ENCODE measurements at regions not wholly inside any gene's neighbourhood (a gene's known extent, or its start where the extent isn't known, plus 50 kb on each side); places are given as distances from the start of the nearest gene placed in this dataset.

DNA sequence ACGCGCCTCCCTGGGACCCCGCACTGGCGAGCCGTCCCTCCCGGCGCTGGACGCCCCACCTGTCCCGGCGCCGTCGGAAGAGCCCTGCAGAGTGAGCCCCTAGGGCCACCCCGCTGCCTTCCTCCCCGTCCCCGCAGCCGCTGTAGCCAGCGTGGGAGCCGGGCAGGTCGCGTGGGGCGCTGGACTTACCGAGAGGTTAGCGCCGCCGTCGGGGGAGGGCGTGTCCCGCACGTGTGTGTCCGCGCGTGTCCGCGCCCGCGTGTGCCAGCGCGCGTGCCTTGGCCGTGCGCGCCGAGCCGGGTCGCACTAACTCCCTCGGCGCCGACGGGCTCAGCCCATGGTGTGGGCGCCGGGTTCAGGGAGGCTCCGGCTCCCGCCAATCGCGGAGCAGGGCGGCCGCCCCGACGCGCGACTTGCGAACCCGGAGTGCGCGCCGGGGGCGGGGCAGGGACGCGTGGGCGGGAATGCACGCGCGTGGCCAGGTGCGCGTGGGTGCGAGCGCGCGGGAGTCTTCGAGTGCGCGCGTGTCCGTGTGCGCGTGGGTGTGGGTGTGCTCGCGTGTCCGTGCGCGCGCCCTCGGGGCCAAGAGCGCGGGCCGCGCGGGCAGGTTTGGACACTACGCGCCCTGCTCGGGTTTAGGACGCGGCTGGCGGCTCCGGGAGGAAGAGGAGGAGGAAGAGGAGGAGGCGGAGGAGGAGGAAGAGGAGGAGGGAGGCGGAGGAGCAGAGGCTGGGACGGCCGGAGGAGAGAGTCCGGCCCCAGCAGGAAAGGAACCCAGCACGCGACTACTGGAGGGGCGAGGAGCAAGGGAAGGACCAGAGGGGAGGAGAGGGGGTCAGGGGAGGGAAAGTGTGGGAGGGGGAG is 145.2 kb upstream of the ETS2 start:
- DNase-seq, result no peak

- DNase-seq, result no peak
Observed at GRCh38 chr21:38661197-38661871, 144.4 kb upstream of the ETS2 start.

DNA sequence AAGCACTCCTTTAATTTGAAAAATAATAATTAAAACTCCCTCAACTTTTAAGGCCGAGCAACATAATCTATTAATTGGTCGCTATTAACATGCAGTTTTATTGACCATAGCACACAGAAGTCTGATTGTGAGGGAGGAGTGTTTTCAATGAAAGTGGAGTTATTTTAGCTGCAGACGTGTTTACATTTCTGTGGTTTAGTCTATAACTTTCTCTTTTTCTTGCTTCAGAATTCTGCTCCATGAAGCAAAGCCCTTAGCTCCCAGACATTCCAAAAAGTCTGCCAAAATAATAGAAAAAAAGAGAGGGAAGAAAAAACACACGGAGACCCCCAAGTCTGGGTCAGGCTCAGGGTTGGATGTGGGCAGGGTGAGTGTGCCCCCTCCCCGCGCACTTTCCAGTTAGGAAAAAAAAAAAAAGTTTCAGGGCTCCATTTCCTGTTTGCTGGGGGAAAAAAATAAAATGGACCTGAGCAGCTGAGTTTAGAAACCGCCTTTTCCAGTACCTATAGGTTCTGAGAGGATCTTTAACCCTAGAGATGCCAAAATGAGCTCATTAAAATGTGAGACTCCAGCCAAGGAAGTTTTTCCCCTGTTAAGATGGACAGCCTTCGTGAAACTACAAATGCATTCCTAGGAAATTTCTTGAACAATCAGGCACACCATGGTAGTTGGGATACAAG is 143.7 kb upstream of the ETS2 start:
- no peak for DNase-seq

DNA sequence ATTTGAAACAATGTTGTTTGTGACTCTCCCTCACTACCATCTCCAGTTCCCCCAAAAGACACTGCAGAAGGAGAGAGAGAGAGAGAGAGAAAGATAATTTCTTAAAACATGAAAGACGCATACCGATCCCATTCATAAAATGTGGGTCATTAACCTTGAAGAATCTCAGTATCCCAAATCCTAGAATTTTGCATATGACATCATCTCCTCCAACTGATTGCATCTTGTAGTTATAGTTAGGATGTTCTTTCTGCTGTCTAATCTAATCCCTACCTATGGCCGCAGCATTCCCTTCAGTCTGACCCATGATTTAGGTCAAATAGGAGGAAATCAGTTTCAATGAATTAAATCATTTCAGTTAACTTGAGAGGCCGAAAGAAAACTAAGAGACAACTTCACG is 142.4 kb upstream of the ETS2 start:
- no peak for DNase-seq

- no peak for DNase-seq
Observed at GRCh38 chr21:38664315-38664714, 141.4 kb upstream of the ETS2 start.

GRCh38 chr21:38664841-38665240 is 140.9 kb upstream of the ETS2 start:
- DNase-seq, result no peak

DNA sequence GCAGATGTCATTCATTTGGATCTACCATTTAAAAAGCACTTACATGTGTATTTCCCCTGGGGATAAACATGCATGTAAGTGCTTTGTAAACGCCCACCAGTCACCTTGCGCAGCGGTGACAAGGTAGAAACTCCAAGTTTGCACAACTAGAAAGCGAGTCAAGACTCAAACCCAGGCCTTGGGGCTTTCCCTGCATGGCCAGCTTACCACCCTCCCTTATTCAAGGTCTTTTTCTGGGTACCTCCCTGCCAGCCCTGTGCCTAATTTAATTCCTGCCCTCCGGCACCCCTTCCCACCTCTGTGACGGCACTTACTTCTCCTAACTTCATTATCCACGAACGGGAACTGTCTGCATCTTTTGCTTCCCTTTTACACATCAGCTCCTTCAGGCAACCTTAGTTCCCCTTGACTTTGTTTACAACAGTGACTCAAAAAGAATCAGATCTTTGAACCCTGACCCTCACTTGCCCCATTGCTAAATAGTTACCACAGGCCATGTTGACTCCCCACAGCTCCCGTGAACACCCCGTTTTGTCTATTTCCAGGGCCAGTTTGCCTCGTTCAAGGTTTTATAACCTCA is 138.3 kb upstream of the ETS2 start:
- DNase-seq, result no peak

DNA sequence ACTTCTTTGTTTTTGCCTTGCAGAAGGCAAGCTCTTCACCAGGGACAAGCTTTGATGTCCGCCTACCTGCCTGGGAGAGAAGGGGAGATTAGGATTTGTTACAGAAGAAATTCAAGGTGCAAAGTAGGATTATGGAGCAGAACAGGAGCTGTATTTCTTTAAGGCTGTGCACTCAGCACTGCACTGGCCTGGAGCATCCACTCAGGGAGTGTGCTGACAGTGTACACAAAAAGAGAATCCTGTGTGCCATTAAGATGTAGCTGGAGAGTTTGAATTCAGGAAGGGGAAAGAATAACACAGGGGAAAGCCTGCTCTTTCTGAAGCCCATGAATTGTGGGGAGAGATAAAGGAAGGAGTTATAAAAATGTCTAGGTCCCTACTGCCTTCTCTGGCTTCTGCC is 137.7 kb upstream of the ETS2 start:
- no peak for DNase-seq

DNA sequence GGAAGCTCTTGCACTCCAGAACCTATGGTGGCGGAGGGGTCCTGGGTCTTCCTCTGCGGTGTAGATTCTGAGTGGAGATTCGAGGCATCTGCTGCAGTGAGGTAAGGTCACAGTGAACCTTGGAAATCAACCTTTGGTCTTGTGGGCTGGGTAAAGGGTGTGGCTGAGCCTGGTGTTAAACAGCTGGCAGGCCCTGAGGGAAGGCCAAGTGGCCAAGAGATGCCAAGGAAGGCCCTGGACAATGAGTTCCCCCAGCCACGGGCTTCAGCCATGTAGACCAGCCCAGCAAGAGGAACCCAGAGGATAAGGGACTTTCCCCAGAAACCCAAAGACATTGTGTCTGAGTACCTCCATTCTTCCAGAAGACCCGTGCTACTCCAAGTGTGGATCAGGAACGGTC is 137.2 kb upstream of the ETS2 start:
- DNase-seq, result no peak

DNA sequence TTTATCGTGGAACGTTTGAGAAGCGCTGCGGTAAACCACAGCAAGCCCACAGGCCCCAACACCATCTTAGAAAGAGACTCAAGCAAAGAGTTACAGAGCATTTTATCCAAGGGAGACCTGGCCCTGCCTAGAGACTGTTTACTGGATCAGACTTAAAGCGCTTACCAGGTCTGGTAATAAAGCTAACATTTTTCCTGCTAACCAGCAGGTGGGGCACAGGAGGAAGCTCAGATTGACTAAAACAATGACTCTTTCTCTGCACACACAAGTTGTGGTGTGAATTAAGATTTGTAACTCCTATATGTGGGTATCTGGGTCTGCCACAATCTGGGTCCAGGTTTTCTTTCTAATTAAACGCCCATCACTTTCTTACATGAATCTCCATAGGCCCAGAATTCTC is 136.5 kb upstream of the ETS2 start:
- DNase-seq, result no peak

- DNase-seq, result no peak
Observed at GRCh38 chr21:38670861-38671260, 134.9 kb upstream of the ETS2 start.

- DNase-seq, result no peak
Observed at GRCh38 chr21:38671773-38672172, 134.0 kb upstream of the ETS2 start.

GRCh38 chr21:38675182-38675824 is 130.4 kb upstream of the ETS2 start:
- no peak for DNase-seq

DNA sequence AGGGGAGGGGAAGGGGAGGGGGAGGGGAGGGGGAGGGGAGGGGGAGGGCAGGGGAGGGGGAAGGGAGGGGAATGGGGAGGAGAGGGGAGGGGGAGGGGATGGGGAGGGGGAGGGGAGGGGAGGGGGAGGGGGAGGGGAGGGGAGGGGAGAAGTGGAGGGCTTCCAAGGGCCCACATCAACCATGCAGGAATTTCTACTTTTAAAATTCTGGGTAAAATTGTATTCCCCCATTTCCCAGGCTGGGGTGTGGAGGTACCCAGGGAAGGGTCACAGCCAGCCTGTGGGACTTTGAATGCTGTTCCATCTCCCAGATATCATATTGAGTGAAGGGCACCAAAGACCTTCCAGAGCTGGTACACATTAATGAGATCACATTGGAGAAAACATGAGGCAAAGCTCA is 126.9 kb upstream of the ETS2 start:
- no peak for DNase-seq

DNA sequence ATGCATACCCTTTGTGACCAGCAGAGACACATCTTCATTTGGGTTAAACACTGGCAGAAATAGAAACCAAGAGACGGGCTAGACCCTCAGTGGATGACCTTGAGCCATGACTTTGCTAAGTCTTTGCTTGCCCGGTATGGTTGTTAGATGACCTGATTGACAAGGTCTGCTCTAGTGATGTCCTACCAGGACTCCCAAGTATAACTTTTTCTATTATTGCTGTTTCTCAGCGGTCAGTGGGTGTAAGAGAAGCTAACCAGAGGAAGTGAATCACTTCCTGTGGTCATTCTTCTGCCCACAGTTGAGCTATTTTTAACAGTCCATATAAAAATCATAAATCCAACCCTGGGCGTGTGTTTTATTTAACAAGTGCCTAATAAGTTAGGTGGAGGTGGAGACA is 126.2 kb upstream of the ETS2 start:
- no peak for DNase-seq

DNA sequence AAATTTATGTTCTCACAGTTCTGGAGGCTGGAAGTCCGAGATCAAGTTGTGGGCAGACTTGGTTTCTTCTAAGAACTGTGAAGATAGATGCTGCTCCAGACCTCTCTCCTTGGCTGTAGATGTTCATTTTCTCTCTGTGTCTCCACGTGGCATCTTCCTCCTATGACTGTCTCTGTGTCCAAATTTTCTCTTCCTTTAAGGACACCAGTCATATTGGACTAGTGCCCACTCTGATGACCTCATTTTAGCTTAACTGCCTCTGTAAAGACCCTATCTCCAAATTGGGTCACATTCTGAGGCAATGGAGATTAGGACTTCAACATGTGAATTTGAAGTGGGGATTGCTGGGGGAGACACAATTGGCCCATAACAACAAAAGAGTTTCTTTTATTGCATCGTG is 125.3 kb upstream of the ETS2 start:
- DNase-seq, result no peak

GRCh38 chr21:38683222-38683621 is 122.5 kb upstream of the ETS2 start:
- DNase-seq, result no peak

GRCh38 chr21:38688068-38688467 is 117.7 kb upstream of the ETS2 start:
- no peak for DNase-seq

DNA sequence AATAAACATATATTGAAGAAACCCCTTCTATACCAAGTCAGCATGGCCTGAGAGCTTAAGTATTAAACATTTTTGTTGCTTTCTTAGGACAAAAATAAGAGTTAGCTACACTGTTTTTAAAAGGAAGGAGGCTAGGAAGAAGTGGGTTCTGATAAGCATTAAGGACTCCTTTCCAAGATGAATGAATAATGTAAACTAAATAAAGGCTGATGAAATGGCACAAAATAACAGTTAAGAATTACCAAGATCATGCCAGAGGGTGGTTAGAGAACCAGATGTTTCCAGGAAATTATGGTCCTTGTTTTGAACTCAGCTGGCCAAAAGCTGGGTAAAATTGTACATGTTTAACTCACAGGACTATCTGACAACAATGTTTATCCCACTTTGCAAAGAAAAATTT is 114.1 kb upstream of the ETS2 start:
- DNase-seq, result no peak

GRCh38 chr21:38696579-38696978 is 109.2 kb upstream of the ETS2 start:
- DNase-seq, result no peak

- no peak for DNase-seq
Observed at GRCh38 chr21:38699048-38699447, 106.7 kb upstream of the ETS2 start.

DNA sequence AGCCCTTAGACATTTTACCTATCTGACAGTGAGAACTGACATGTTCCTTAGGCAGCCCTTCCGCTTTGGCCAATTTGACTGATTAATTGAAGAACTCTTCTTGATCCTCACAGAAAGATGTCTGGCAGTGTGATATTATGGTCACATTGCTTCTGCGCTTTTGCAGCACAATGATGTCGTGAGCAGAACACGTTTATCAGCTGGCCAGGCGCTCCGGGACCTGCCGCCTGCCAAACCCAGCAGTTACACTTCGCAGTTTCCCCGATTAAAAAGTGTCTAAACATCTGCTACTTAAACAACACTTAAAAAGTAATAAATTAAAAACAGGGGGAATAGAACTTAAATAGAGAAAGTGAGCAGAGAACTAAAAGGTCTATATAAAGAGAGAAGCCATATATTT is 103.5 kb upstream of the ETS2 start:
- no peak for DNase-seq

DNA sequence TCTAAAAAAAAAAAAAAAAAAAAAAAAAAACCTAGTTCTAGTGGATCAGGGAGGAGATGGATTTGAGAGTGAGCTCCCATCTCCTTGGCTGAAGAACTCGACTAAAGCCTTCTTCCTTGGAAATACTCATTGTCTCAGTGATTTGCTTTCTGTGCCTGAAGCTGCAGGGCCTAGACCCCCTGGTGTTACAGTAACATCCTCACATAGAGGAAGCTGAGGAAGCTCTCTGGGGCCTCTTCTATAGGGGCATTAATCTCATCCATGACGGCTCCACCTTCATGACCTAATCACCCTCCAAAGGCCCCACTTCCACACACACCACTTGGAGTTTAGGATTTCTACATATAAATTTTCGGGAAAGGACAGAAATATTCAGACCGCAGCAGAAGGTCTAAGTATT is 95.9 kb upstream of the ETS2 start:
- no peak for DNase-seq
